ENCODE measurements at regions not wholly inside any gene's neighbourhood (a gene's known extent, or its start where the extent isn't known, plus 50 kb on each side); places are given as distances from the start of the nearest gene placed in this dataset.

- H3K9me3 Mint-ChIP-seq (ENCODE audit: unreplicated experiment): no peaks in the 10 kb centered on the region
- no peak for TF ChIP-seq CTCF (IDR thresholded peaks at IDR 0.05)
- DNase-seq (ENCODE audit: extremely low spot score, unreplicated experiment): no peak
- no peaks in the 10 kb centered on the region for H3K27me3 Mint-ChIP-seq (ENCODE audit: unreplicated experiment)
- H3K4me1 Mint-ChIP-seq (ENCODE audit: unreplicated experiment): peaks cover 43% of the 10 kb centered on the region
- H3K4me3 Mint-ChIP-seq (ENCODE audit: unreplicated experiment): no peak overlapping the region
- peak overlapping the region; percentile 76 for H3K27ac Mint-ChIP-seq (ENCODE audit: unreplicated experiment)
- H3K36me3 Mint-ChIP-seq (ENCODE audit: unreplicated experiment): peaks cover 2% of the 10 kb centered on the region
These were observed 125.7 kb upstream of the RIPOR2 start for GRCh38 chr6:25061289-25061936.

- Mint-ChIP-seq H3K9me3 (ENCODE audit: unreplicated experiment) (no peaks in the 10 kb centered on the region), H3K4me3 (ENCODE audit: unreplicated experiment) (no peak overlapping the region), H3K27ac (ENCODE audit: unreplicated experiment) (peak overlapping the region; percentile 76), H3K27me3 (ENCODE audit: unreplicated experiment) (no peaks in the 10 kb centered on the region), H3K4me1 (ENCODE audit: unreplicated experiment) (peaks cover 52% of the 10 kb centered on the region), H3K36me3 (ENCODE audit: unreplicated experiment) (no peaks in the 10 kb centered on the region)
- TF ChIP-seq CTCF (IDR thresholded peaks at IDR 0.05): no peak
- no peak for DNase-seq (ENCODE audit: extremely low spot score, unreplicated experiment)
These were observed 126.5 kb upstream of the RIPOR2 start for GRCh38 chr6:25062070-25062811.

- H3K27me3 Mint-ChIP-seq (ENCODE audit: unreplicated experiment): no peaks in the 10 kb centered on the region
- TF ChIP-seq CTCF (IDR thresholded peaks at IDR 0.05): no peak
- no peak for DNase-seq (ENCODE audit: extremely low spot score, unreplicated experiment)
- H3K36me3 Mint-ChIP-seq (ENCODE audit: unreplicated experiment): no peaks in the 10 kb centered on the region
- H3K4me3 Mint-ChIP-seq (ENCODE audit: unreplicated experiment): no peak overlapping the region
- peaks cover 65% of the 10 kb centered on the region for H3K4me1 Mint-ChIP-seq (ENCODE audit: unreplicated experiment)
- H3K9me3 Mint-ChIP-seq (ENCODE audit: unreplicated experiment): no peaks in the 10 kb centered on the region
- H3K27ac Mint-ChIP-seq (ENCODE audit: unreplicated experiment): no peak overlapping the region
These were observed 128.2 kb upstream of the RIPOR2 start for GRCh38 chr6:25064006-25064405.

- Mint-ChIP-seq H3K27me3 (ENCODE audit: unreplicated experiment) (no peaks in the 10 kb centered on the region), H3K4me1 (ENCODE audit: unreplicated experiment) (peaks cover 68% of the 10 kb centered on the region), H3K4me3 (ENCODE audit: unreplicated experiment) (no peak overlapping the region), H3K27ac (ENCODE audit: unreplicated experiment) (no peak overlapping the region), H3K36me3 (ENCODE audit: unreplicated experiment) (no peaks in the 10 kb centered on the region), H3K9me3 (ENCODE audit: unreplicated experiment) (no peaks in the 10 kb centered on the region)
- DNase-seq (ENCODE audit: extremely low spot score, unreplicated experiment): no peak
- TF ChIP-seq CTCF (IDR thresholded peaks at IDR 0.05): no peak
These were observed 129.9 kb upstream of the RIPOR2 start for GRCh38 chr6:25065666-25066065.

- Mint-ChIP-seq H3K9me3 (ENCODE audit: unreplicated experiment) (no peaks in the 10 kb centered on the region), H3K27ac (ENCODE audit: unreplicated experiment) (no peak overlapping the region), H3K4me3 (ENCODE audit: unreplicated experiment) (no peak overlapping the region), H3K4me1 (ENCODE audit: unreplicated experiment) (peaks cover 60% of the 10 kb centered on the region), H3K36me3 (ENCODE audit: unreplicated experiment) (no peaks in the 10 kb centered on the region), H3K27me3 (ENCODE audit: unreplicated experiment) (no peaks in the 10 kb centered on the region)
- no peak for DNase-seq (ENCODE audit: extremely low spot score, unreplicated experiment)
- TF ChIP-seq CTCF (IDR thresholded peaks at IDR 0.05): no peak
These were observed 130.8 kb upstream of the RIPOR2 start for GRCh38 chr6:25066593-25066992.

Measured in osteocyte (in vitro differentiated cells).